ENCODE measurements at regions not wholly inside any gene's neighbourhood (a gene's known extent, or its start where the extent isn't known, plus 50 kb on each side); places are given as distances from the start of the nearest gene placed in this dataset.

DNA sequence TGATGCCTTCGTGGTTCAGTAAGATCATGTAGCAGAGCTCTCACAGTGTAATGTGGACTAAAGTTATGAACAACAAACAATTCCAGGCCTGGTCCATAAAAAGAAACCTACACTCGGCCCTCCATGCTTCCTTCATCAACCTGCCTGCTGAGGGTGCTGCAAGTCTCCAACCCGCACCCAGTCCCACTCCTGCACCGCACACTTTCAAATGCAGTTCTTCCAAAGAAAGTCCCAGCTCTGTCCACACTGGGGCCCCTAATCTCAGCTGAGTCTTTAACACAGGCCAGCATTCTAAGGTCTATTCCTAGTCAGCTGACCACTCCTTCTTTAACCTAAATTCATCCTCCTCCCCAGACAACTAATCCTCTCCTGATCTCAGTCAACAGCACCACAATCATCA is 71.5 kb upstream of the NR5A2 start:
- Histone ChIP-seq H3K27me3 (replicated peaks; ENCODE audit: insufficient read depth, low read depth, low read length, poor library complexity) (no peaks in the 10 kb centered on the region), H3K27ac (ENCODE audit: low read depth, low read length, poor library complexity, severe bottlenecking) (no peak overlapping the region), H3K36me3 (ENCODE audit: insufficient read depth, low read length, poor library complexity, severe bottlenecking) (no peaks in the 10 kb centered on the region), H3K9me3 (ENCODE audit: low read depth, low read length, poor library complexity, severe bottlenecking) (no peaks in the 10 kb centered on the region), H3K4me1 (ENCODE audit: insufficient read depth, low read length, poor library complexity, severe bottlenecking) (no peaks in the 10 kb centered on the region), H3K4me3 (ENCODE audit: low read depth, low read length, poor library complexity, severe bottlenecking) (no peak overlapping the region)
- BruUV-seq (replicated peaks) = no TSS peak
- CTCF ChIA-PET = no interaction called here
- POLR2A ChIA-PET (ENCODE audit: low non-redundant PET) = no interaction called here
- intact Hi-C loops (cut with micrococcal nuclease; ENCODE audit: unreplicated experiment) = no loop called here
- no peak for DNase-seq (ENCODE audit: low spot score)
- no peak for TF ChIP-seq EZH2 (IDR thresholded peaks at IDR 0.05; ENCODE audit: borderline replicate concordance, low read depth, low read length, poor library complexity, severe bottlenecking)
- TF ChIP-seq, protein P1, sequence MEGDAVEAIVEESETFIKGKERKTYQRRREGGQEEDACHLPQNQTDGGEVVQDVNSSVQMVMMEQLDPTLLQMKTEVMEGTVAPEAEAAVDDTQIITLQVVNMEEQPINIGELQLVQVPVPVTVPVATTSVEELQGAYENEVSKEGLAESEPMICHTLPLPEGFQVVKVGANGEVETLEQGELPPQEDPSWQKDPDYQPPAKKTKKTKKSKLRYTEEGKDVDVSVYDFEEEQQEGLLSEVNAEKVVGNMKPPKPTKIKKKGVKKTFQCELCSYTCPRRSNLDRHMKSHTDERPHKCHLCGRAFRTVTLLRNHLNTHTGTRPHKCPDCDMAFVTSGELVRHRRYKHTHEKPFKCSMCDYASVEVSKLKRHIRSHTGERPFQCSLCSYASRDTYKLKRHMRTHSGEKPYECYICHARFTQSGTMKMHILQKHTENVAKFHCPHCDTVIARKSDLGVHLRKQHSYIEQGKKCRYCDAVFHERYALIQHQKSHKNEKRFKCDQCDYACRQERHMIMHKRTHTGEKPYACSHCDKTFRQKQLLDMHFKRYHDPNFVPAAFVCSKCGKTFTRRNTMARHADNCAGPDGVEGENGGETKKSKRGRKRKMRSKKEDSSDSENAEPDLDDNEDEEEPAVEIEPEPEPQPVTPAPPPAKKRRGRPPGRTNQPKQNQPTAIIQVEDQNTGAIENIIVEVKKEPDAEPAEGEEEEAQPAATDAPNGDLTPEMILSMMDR (conservative IDR thresholded peaks at IDR 0.05; ENCODE audit: low read depth, low read length) = no peak

DNA sequence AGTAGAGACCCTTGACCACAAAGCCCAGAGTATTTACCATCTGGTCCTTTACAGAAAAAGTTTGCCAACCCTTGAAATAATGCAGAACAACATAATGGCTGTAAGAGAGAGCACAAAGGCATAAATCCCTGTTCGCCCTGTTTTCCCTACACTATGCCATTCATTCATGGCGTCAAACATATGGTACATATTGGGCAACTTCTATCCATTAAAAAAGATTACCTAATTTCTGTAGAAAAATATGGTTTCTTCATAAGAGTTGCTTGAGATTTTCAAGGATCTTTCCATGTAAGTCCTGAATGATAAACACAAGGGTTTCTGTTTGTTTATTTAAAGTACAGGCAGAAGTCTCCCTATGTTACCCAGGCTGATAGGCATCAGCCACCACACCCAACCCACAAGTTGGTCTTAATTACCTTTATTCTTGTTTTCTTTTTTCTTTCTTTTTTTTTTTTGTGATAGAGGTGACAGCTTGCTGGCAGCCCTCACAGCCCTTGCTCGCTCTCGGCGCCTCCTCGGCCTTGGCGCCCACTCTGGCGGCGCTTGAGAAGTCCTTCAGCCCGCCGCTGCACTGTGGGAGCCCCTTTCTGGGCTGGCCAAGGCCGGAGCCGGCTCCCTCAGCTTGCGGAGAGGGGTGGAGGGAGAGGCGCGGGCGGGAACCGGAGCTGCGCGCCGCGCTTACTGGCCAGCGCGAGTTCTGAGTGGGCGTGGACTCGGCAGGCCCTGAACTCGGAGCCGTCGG is 68.3 kb upstream of the NR5A2 start:
- H3K4me3 ChIP-seq (ENCODE audit: low read depth, low read length, poor library complexity, severe bottlenecking) = no peak overlapping the region
- H3K4me1 ChIP-seq (ENCODE audit: insufficient read depth, low read length, poor library complexity, severe bottlenecking) = no peaks in the 10 kb centered on the region
- no TSS peak for BruUV-seq (replicated peaks)
- no peak for DNase-seq (ENCODE audit: low spot score)
- POLR2A ChIA-PET (ENCODE audit: low non-redundant PET) = no interaction called here
- H3K36me3 ChIP-seq (ENCODE audit: insufficient read depth, low read length, poor library complexity, severe bottlenecking) = no peaks in the 10 kb centered on the region
- no peaks in the 10 kb centered on the region for H3K27me3 ChIP-seq (replicated peaks; ENCODE audit: insufficient read depth, low read depth, low read length, poor library complexity)
- H3K9me3 ChIP-seq (ENCODE audit: low read depth, low read length, poor library complexity, severe bottlenecking) = no peaks in the 10 kb centered on the region
- CTCF ChIA-PET = no interaction called here
- intact Hi-C loops (cut with micrococcal nuclease; ENCODE audit: unreplicated experiment) = no loop called here
- no peak for TF ChIP-seq EZH2 (IDR thresholded peaks at IDR 0.05; ENCODE audit: borderline replicate concordance, low read depth, low read length, poor library complexity, severe bottlenecking)
- TF ChIP-seq, protein P1 (conservative IDR thresholded peaks at IDR 0.05; ENCODE audit: low read depth, low read length) = no peak
- H3K27ac ChIP-seq (ENCODE audit: low read depth, low read length, poor library complexity, severe bottlenecking) = no peak overlapping the region

DNA sequence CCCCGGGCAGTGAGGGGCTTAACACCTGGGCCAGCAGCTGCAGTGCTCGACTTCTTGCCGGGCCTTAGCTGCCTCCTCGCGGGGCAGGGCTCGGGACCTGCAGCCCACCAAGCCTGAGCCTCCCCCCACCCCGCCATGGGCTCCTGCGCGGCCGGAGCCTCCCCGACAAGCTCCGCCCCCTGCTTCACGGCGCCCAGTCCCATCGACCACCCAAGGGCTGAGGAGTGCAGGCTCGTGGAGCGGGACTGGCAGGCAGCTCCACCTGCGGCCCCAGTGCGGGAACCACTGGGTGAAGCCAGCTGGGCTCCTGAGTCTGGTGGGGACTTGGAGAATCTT is 67.8 kb upstream of the NR5A2 start:
- POLR2A ChIA-PET (ENCODE audit: low non-redundant PET) = no interaction called here
- H3K27me3 ChIP-seq (replicated peaks; ENCODE audit: insufficient read depth, low read depth, low read length, poor library complexity) = no peaks in the 10 kb centered on the region
- no peaks in the 10 kb centered on the region for H3K4me1 ChIP-seq (ENCODE audit: insufficient read depth, low read length, poor library complexity, severe bottlenecking)
- H3K27ac ChIP-seq (ENCODE audit: low read depth, low read length, poor library complexity, severe bottlenecking) = no peak overlapping the region
- H3K36me3 ChIP-seq (ENCODE audit: insufficient read depth, low read length, poor library complexity, severe bottlenecking) = no peaks in the 10 kb centered on the region
- intact Hi-C loops (cut with micrococcal nuclease; ENCODE audit: unreplicated experiment) = loop anchor here (10.0 kb wide), 1 partner anchor 55 kb away; no protein-coding TSS in a partner anchor
- CTCF ChIA-PET = no interaction called here
- no peak overlapping the region for H3K4me3 ChIP-seq (ENCODE audit: low read depth, low read length, poor library complexity, severe bottlenecking)
- DNase-seq (ENCODE audit: low spot score) = no peak
- no peaks in the 10 kb centered on the region for H3K9me3 ChIP-seq (ENCODE audit: low read depth, low read length, poor library complexity, severe bottlenecking)
- no TSS peak for BruUV-seq (replicated peaks)
- TF ChIP-seq EZH2 (IDR thresholded peaks at IDR 0.05; ENCODE audit: borderline replicate concordance, low read depth, low read length, poor library complexity, severe bottlenecking) = no peak
- TF ChIP-seq, protein P1 (conservative IDR thresholded peaks at IDR 0.05; ENCODE audit: low read depth, low read length) = no peak

Data from A673 (cell line).